NCI-H2196 treated with DMSO at 0.1 percent for 48 hours (cell line): ENCODE measurements at regions not wholly inside any gene's neighbourhood (a gene's known extent, or its start where the extent isn't known, plus 50 kb on each side); places are given as distances from the start of the nearest gene placed in this dataset.

Experiments used
- DNase-seq: peaks from one replicate; lab custom pipeline; 2025; ENCODE audit not compliant: unreplicated experiment; lab: John Stamatoyannopoulos, UW

DNA sequence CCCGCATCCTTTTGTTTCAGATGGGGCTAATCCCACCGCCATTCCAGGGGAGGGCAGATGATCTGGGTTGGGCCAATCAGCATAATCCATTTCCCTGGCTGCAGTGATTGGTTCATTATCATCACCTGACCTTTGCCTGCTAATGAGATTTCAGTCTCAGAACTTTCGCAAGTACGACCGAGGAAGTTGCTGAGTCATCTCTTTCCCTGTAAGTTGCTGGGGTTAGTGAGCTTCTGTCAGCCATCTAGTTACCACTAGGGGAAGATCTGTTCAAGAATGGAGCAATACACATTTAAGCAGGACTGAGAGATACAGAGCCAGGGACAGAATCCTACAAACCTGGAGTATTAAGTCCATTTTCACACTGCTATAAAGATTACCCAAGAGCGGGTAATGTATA is 65.3 kb upstream of the NUDT7 start:
- DNase-seq = no peak

DNA sequence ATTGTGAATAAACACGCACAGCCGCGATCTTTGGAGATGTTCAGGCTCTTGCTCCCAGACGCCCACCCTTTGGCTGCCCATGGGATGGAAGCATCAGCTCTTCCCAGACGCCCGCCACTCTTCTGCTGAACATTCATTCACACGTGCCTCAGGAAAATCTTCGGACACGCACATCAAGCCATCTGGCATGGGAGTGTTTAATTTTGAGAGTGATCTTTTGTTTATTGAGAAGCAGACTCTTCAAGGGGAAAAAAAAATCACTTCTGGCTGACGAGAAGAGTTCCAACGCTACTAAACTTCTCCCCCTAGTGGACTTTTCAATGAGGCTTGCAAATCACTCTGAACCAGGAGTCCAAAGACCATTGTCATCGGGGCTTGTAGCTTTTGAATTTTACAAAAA is 62.0 kb upstream of the NUDT7 start:
- peak; percentile 5 for DNase-seq

DNA sequence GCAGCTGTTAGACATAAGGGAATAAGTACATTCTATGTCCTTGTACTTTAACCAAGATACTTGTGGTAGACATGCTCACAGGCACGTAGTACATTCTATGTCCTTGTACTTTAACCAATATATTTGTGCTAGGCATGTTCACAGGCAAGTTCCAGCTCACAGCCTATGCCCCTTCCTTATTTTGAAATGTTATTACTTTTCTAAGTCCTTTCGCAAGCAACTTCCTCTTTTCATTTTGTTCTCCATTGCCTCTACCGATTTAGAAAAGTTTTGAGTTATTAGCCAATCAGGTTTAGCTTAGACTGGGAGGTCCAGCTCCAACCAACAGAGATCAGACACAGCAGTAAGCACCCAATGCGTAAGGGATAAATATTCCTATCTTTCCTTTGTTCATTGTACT is 60.1 kb upstream of the NUDT7 start:
- no peak for DNase-seq

DNA sequence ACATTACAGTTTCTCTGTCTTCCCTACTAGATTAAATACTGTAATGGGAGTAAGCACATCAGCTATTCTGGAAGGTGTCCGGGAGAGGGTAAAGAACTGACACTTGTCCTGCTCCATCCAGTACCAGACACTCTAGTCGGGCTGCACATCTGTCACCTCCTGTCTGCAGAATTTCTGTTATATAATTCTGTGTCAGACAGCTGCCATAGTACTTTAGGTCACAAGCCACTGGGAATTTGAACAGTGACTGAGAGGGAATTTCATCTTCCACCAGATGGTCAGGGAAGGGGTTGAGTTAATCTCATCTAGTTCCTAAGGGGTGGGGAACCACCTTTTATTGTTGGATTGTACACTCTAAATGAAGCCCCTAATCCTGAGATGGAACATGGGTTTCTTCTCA is 58.6 kb upstream of the NUDT7 start:
- no peak for DNase-seq

DNA sequence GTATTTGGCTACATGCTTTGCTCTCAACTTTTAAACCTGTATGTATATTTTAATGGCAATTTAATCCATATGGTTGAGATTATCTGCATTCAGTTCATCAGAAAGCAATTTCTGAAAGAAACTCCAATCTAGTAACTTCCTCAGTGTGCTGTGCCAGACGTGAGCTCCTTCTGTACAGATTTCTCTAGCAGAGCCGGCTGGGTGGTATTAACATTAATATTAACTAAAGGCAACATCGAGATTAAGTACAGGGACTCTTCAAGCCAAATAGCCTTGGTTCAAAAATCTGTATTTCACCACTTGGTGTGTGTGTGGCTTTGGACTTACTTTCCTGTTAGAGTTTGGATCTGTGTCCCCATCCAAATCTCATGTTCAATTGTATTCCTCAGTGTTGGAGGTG is 55.5 kb upstream of the NUDT7 start:
- no peak for DNase-seq

DNA sequence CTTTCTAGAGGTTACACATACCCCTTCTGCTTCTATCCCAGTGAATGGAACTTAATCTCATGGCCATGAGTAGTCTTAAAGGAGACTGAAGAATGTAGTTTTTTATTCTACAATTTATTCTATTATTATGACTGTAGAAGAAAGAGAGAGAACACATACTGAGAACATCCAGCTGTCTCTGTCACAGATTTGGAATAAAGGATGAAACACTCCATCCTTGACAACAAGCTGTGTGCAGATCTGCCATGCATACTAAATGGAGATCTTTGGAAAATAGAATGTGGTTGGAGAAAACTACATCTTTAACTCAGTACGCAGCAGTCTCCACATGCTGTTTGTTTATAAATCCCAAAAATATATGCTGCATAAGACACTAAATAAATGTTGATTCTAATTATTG is 54.1 kb upstream of the NUDT7 start:
- no peak for DNase-seq

DNA sequence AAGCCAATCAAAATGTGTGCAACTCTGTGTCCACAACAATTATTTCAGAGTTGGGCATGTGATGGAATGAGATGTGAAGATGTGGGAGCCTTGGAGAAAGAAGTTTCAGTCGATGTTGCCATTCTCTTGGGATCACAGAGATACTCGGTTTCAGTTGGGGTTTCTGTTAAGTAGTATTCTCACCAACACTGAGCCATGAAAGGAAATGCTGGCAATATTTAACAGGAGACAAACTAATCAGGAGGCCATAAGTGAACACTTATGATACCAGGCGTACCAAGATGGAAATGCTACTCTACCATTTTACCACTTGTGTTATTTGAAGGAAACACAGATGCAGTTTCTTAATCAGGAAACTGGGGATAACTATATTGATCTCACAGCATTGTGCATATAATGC is 53.3 kb upstream of the NUDT7 start:
- DNase-seq = no peak
